ENCODE measurements at regions not wholly inside any gene's neighbourhood (a gene's known extent, or its start where the extent isn't known, plus 50 kb on each side); places are given as distances from the start of the nearest gene placed in this dataset.

DNA sequence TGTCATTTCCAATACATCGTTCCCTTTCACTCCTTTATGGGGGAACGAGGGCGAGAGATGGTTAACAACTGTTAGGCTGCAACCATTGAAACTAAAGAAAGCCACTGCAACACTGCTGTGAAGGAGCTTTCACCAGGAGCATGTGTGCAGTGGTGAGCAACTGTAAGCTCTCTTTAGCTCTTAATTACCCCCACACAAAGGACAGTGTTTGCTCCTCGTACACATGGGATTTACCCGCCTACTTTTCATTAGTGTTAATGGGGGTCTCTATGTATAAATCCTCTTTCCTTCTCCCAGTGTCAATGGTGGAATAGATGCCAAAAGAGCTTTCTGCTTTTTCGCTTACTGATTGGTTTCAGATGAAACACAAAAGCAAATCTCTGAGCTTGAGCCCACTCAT lies 343.1 kb downstream of the FLRT2 start:
- TF ChIP-seq, protein P1, sequence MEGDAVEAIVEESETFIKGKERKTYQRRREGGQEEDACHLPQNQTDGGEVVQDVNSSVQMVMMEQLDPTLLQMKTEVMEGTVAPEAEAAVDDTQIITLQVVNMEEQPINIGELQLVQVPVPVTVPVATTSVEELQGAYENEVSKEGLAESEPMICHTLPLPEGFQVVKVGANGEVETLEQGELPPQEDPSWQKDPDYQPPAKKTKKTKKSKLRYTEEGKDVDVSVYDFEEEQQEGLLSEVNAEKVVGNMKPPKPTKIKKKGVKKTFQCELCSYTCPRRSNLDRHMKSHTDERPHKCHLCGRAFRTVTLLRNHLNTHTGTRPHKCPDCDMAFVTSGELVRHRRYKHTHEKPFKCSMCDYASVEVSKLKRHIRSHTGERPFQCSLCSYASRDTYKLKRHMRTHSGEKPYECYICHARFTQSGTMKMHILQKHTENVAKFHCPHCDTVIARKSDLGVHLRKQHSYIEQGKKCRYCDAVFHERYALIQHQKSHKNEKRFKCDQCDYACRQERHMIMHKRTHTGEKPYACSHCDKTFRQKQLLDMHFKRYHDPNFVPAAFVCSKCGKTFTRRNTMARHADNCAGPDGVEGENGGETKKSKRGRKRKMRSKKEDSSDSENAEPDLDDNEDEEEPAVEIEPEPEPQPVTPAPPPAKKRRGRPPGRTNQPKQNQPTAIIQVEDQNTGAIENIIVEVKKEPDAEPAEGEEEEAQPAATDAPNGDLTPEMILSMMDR (IDR thresholded peaks at IDR 0.05; ENCODE audit: low read depth, low read length): no peak
- TF ChIP-seq POLR2A (IDR thresholded peaks at IDR 0.05; ENCODE audit: extremely low read depth, insufficient read length) (no peak), MYC (IDR thresholded peaks at IDR 0.05; ENCODE audit: low read depth, low read length) (no peak)

Data from NB4 (cell line).